Activated B cell treated with CpG ODN at 0.5 μM for 24 hours (primary cell): ENCODE measurements at regions not wholly inside any gene's neighbourhood (a gene's known extent, or its start where the extent isn't known, plus 50 kb on each side); places are given as distances from the start of the nearest gene placed in this dataset.

Source experiments
- ATAC-seq: fragments of 200-7000 bp; cut with Tn5 transposase; one replicate; pipeline ENCODE4 v1.10.0; 2021; ENCODE audit warnings: low read depth, mild to moderate bottlenecking, moderate library complexity
- CTCF ChIA-PET: fragments of 350-600 bp; sonication (Branson Sonifier 250); formaldehyde crosslinking; loops from one replicate; lab custom pipeline; 2021; ENCODE audit warnings: antibody characterized with exemption; lab: Charles Lee
- POLR2A ChIA-PET: fragments of 350-600 bp; sonication (Branson Sonifier 250); formaldehyde crosslinking; loops from one replicate; lab custom pipeline; 2021; ENCODE audit warnings: antibody characterized with exemption; lab: Charles Lee
- DNase-seq: peaks from one replicate; pipeline ENCODE4 v3.0.0; 2022
- H3K27ac Mint-ChIP-seq: one replicate; pipeline ENCODE4 v1.8.0; 2020; ENCODE audit warnings: mixed read lengths
- H3K27me3 Mint-ChIP-seq: one replicate; pipeline ENCODE4 v1.8.0; 2021; ENCODE audit warnings: mixed read lengths
- H3K36me3 Mint-ChIP-seq: one replicate; pipeline ENCODE4 v1.8.0; 2021; ENCODE audit warnings: low read depth, mixed read lengths
- H3K4me1 Mint-ChIP-seq: one replicate; pipeline ENCODE4 v1.8.0; 2021; ENCODE audit warnings: mixed read lengths
- H3K4me3 Mint-ChIP-seq: one replicate; pipeline ENCODE4 v1.8.0; 2020; ENCODE audit warnings: mild to moderate bottlenecking, mixed read lengths
- H3K9me3 Mint-ChIP-seq: one replicate; pipeline ENCODE4 v1.8.0; 2020; ENCODE audit warnings: mixed read lengths
- CTCF ChIP-seq: fragments of 200-600 bp; IDR thresholded peaks from one replicate; pipeline ENCODE4 v1.8.0; 2022; ENCODE audit warnings: antibody characterized with exemption, mild to moderate bottlenecking
- intact Hi-C: fragments of 100-400 bp; cut with micrococcal nuclease; formaldehyde crosslinking; loops from one replicate; pipeline ENCODE4 v1.15.1; 2024

GRCh38 chr7:70949862-70950261 is 182.1 kb upstream of the GALNT17 start:
- intact Hi-C loops, result no loop called here
- no peak for TF ChIP-seq CTCF
- POLR2A ChIA-PET, result no interaction called here

GRCh38 chr7:70951271-70951962 is 180.5 kb upstream of the GALNT17 start:
- H3K9me3 Mint-ChIP-seq, result no peaks in the 10 kb centered on the region
- TF ChIP-seq CTCF, result no peak
- no peak overlapping the region for H3K4me3 Mint-ChIP-seq
- ChIA-PET CTCF (no interaction called here), POLR2A (no interaction called here)
- no peak for DNase-seq
- no peaks in the 10 kb centered on the region for H3K4me1 Mint-ChIP-seq
- H3K27ac Mint-ChIP-seq, result no peak overlapping the region
- no peak for ATAC-seq
- intact Hi-C loops, result no loop called here
- H3K27me3 Mint-ChIP-seq, result no peaks in the 10 kb centered on the region
- H3K36me3 Mint-ChIP-seq, result no peaks in the 10 kb centered on the region

More at GRCh38 chr7:70949862-70950261, 182.1 kb upstream of the GALNT17 start:
- DNase-seq (no peak), ATAC-seq (no peak)
- Mint-ChIP-seq H3K9me3 (no peaks in the 10 kb centered on the region), H3K36me3 (no peaks in the 10 kb centered on the region), H3K27ac (no peak overlapping the region), H3K4me1 (no peaks in the 10 kb centered on the region), H3K27me3 (no peaks in the 10 kb centered on the region), H3K4me3 (no peak overlapping the region)
- CTCF ChIA-PET, result no interaction called here

GRCh38 chr7:70952311-70952710 is 179.6 kb upstream of the GALNT17 start:
- Mint-ChIP-seq H3K4me1 (no peaks in the 10 kb centered on the region), H3K9me3 (no peaks in the 10 kb centered on the region), H3K27ac (no peak overlapping the region), H3K27me3 (no peaks in the 10 kb centered on the region), H3K36me3 (no peaks in the 10 kb centered on the region), H3K4me3 (no peak overlapping the region)
- DNase-seq (no peak), ATAC-seq (no peak)
- ChIA-PET CTCF (no interaction called here), POLR2A (no interaction called here)
- intact Hi-C loops, result no loop called here
- TF ChIP-seq CTCF, result no peak

- ATAC-seq (no peak), DNase-seq (no peak)
- POLR2A ChIA-PET, result no interaction called here
- intact Hi-C loops, result no loop called here
- Mint-ChIP-seq H3K36me3 (no peaks in the 10 kb centered on the region), H3K4me3 (no peak overlapping the region), H3K27me3 (no peaks in the 10 kb centered on the region), H3K27ac (no peak overlapping the region), H3K9me3 (no peaks in the 10 kb centered on the region), H3K4me1 (no peaks in the 10 kb centered on the region)
- TF ChIP-seq CTCF, result no peak
- CTCF ChIA-PET, result no interaction called here
Observed at GRCh38 chr7:70953331-70953741, 178.6 kb upstream of the GALNT17 start.

GRCh38 chr7:70953796-70954195 is 178.1 kb upstream of the GALNT17 start:
- H3K27me3 Mint-ChIP-seq, result no peaks in the 10 kb centered on the region
- DNase-seq (no peak), ATAC-seq (no peak)
- H3K36me3 Mint-ChIP-seq, result no peaks in the 10 kb centered on the region
- intact Hi-C loops, result no loop called here
- no peak overlapping the region for H3K4me3 Mint-ChIP-seq
- no peak for TF ChIP-seq CTCF
- CTCF ChIA-PET, result no interaction called here
- no peaks in the 10 kb centered on the region for H3K4me1 Mint-ChIP-seq
- H3K9me3 Mint-ChIP-seq, result no peaks in the 10 kb centered on the region
- no peak overlapping the region for H3K27ac Mint-ChIP-seq
- POLR2A ChIA-PET, result no interaction called here
